ENCODE measurements at regions not wholly inside any gene's neighbourhood (a gene's known extent, or its start where the extent isn't known, plus 50 kb on each side); places are given as distances from the start of the nearest gene placed in this dataset.
A peak's percentile ranks its signal among the peaks of the same experiment; 100 is the strongest.

- TF ChIP-seq CTCF (IDR thresholded peaks at IDR 0.05; ENCODE audit: low read depth, low read length) = no peak
- no peak for DNase-seq (ENCODE audit: extremely low read depth, low read depth)
Measured at GRCh38 chr6:53984581-53984980, 126.7 kb upstream of the MLIP start.

GRCh38 chr6:53985366-53985765, 125.9 kb upstream of the MLIP start:
- no peak for TF ChIP-seq CTCF (IDR thresholded peaks at IDR 0.05; ENCODE audit: low read depth, low read length)
- peak; percentile 11 for DNase-seq (ENCODE audit: extremely low read depth, low read depth)

- DNase-seq (ENCODE audit: extremely low read depth, low read depth) = peak; percentile 41
- peak; percentile 87 for TF ChIP-seq CTCF (IDR thresholded peaks at IDR 0.05; ENCODE audit: low read depth, low read length)
Measured at GRCh38 chr6:53986165-53986720, 125.0 kb upstream of the MLIP start.

- TF ChIP-seq CTCF (IDR thresholded peaks at IDR 0.05; ENCODE audit: low read depth, low read length) = no peak
- DNase-seq (ENCODE audit: extremely low read depth, low read depth) = peak; percentile 8
Measured at GRCh38 chr6:53986721-53987521, 124.3 kb upstream of the MLIP start.

- DNase-seq (ENCODE audit: extremely low read depth, low read depth) = no peak
- TF ChIP-seq CTCF (IDR thresholded peaks at IDR 0.05; ENCODE audit: low read depth, low read length) = no peak
Measured at GRCh38 chr6:53987522-53987888, 123.7 kb upstream of the MLIP start.

- no peak for DNase-seq (ENCODE audit: extremely low read depth, low read depth)
- TF ChIP-seq CTCF (IDR thresholded peaks at IDR 0.05; ENCODE audit: low read depth, low read length) = no peak
Measured at GRCh38 chr6:53989504-53989903, 121.7 kb upstream of the MLIP start.

- DNase-seq (ENCODE audit: extremely low read depth, low read depth) = no peak
- TF ChIP-seq CTCF (IDR thresholded peaks at IDR 0.05; ENCODE audit: low read depth, low read length) = no peak
Measured at GRCh38 chr6:53992522-53992921, 118.7 kb upstream of the MLIP start.
